ENCODE measurements at regions not wholly inside any gene's neighbourhood (a gene's known extent, or its start where the extent isn't known, plus 50 kb on each side); places are given as distances from the start of the nearest gene placed in this dataset.

- intact Hi-C loops (cut with micrococcal nuclease; ENCODE audit: unreplicated experiment): no loop called here
- POLR2A ChIA-PET: no interaction called here
- CTCF ChIA-PET (ENCODE audit: low intra/inter-chr PET ratio, low total read pairs): no interaction called here
Observed at GRCh38 chr3:177554895-177555759, 357.8 kb upstream of the TBL1XR1 start.

More at GRCh38 chr3:177554895-177555759, 357.8 kb upstream of the TBL1XR1 start:
- no TSS peak for BruUV-seq (replicated peaks)
- in situ Hi-C loops (cut with HindIII; ENCODE audit: extremely low pct_ligation_motif_present, low pct_unique_long_range_greater_than_20kb): no loop called here
- Histone ChIP-seq H3K4me2 (ENCODE audit: low read depth, low read length) (no peak overlapping the region), H3K36me3 (replicated peaks in 1 of 2; ENCODE audit: control insufficient read depth in 1 of 2, insufficient read depth in 2 of 2, low read length in 2 of 2) (no peaks in the 10 kb centered on the region), H4K20me1 (ENCODE audit: insufficient read depth, low read length) (no peaks in the 10 kb centered on the region), H3K27me3 (ENCODE audit: control insufficient read depth in 1 of 2, insufficient read depth in 2 of 2, low read length in 2 of 2) (no peaks in the 10 kb centered on the region), H3K4me3 (replicated peaks in 1 of 3; ENCODE audit: insufficient read depth in 1 of 3, low read depth in 2 of 3, low read length in 3 of 3) (no peak overlapping the region), H2AFZ (ENCODE audit: low read length) (no peak overlapping the region), H3K79me2 (ENCODE audit: insufficient read depth, low read length) (no peaks in the 10 kb centered on the region), H3K4me1 (ENCODE audit: insufficient read depth, low read length) (peaks cover 19% of the 10 kb centered on the region), H3K9ac (ENCODE audit: insufficient read depth, low read depth, low read length) (no peak overlapping the region), H3K9me3 (ENCODE audit: low read length) (no peaks in the 10 kb centered on the region), H3K27ac (ENCODE audit: extremely low read length, insufficient read depth, low read length) (no peak overlapping the region)
- DNase-seq (ENCODE audit: low spot score) (no peak), ATAC-seq (no peak), FAIRE-seq (no peak)
- WGBS (ENCODE audit: low lambda C conversion rate): 60% methylated on average over 2 of the region's 2 CpGs
- TF ChIP-seq ZSCAN5A (CRISPR knock-in tag; IDR thresholded peaks at IDR 0.05; ENCODE audit: borderline replicate concordance) (no peak), XRCC5 (optimal IDR thresholded peaks at IDR 0.05; ENCODE audit: low read length) (no peak), SCMH1 (CRISPR knock-in tag; IDR thresholded peaks at IDR 0.05; ENCODE audit: borderline replicate concordance) (no peak), ZNF878 (CRISPR knock-in tag; IDR thresholded peaks at IDR 0.05) (no peak), ZNF460 (CRISPR knock-in tag; IDR thresholded peaks at IDR 0.05; ENCODE audit: borderline replicate concordance) (no peak), MIER2 (CRISPR knock-in tag; IDR thresholded peaks at IDR 0.05) (no peak), ZNF468 (CRISPR knock-in tag; IDR thresholded peaks at IDR 0.05) (no peak)
- TF ChIP-seq, protein P1, sequence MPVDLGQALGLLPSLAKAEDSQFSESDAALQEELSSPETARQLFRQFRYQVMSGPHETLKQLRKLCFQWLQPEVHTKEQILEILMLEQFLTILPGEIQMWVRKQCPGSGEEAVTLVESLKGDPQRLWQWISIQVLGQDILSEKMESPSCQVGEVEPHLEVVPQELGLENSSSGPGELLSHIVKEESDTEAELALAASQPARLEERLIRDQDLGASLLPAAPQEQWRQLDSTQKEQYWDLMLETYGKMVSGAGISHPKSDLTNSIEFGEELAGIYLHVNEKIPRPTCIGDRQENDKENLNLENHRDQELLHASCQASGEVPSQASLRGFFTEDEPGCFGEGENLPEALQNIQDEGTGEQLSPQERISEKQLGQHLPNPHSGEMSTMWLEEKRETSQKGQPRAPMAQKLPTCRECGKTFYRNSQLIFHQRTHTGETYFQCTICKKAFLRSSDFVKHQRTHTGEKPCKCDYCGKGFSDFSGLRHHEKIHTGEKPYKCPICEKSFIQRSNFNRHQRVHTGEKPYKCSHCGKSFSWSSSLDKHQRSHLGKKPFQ (CRISPR knock-in tag; IDR thresholded peaks at IDR 0.05; ENCODE audit: insufficient replicate concordance): no peak
